HepG2 (cell line): ENCODE measurements at regions not wholly inside any gene's neighbourhood (a gene's known extent, or its start where the extent isn't known, plus 50 kb on each side); places are given as distances from the start of the nearest gene placed in this dataset.

Experiments used
- ATAC-seq: fragments of 200-7000 bp; cut with Tn5 transposase; 3 replicates; pipeline ENCODE4 v1.9.1; 2020; ENCODE audit warnings: mild to moderate bottlenecking, moderate library complexity
- BruUV-seq: library from RNA; stranded (reverse); fragments of 400-500 nt; replicated peaks from 2 replicates; lab custom pipeline; 2021; lab: Mats Ljungman, UMichigan
- CTCF ChIA-PET: fragments of 300-600 bp; formaldehyde crosslinking; extraction: SDS; loops from one replicate; lab custom pipeline; 2021; ENCODE audit warnings: low total read pairs, inconsistent platforms, low intra/inter-chr PET ratio; lab: Yijun Ruan, JAX
- POLR2A ChIA-PET: fragments of 350-600 bp; sonication (Branson Sonifier 250); formaldehyde crosslinking; loops from one replicate; lab custom pipeline; 2020; ENCODE audit warnings: antibody characterized with exemption, inconsistent platforms; lab: Yijun Ruan, JAX
- DNase-seq: peaks from one replicate; pipeline ENCODE4 v3.0.0-alpha.2; 2015; ENCODE audit warnings: low spot score
- FAIRE-seq: peaks from 3 replicates; lab custom pipeline; 2011; peaks lifted over from hg19 to GRCh38; lab: Jason Lieb, UNC
- H2AFZ ChIP-seq: one replicate; pipeline ENCODE4 v1.6.1; 2011; ENCODE audit warnings: low read length, inconsistent platforms
- H3K27ac ChIP-seq: fragments of 300-600 bp; 3 replicates; pipeline ENCODE4 v1.8.0; 2011; ENCODE audit warnings: mixed run types, mild to moderate bottlenecking, mixed read lengths, low read length, inconsistent platforms; ENCODE audit not compliant: insufficient read depth; ENCODE audit errors: extremely low read length
- H3K27me3 ChIP-seq, 2 experiments: fragments of 200-600 bp in 1 of 2; 2 replicates in 1 of 2; 3 replicates in 1 of 2; pipeline versions ENCODE4 v1.6.0 to v1.8.0; 2011; ENCODE audit warnings: low read length in 2 of 2, mild to moderate bottlenecking in 2 of 2, moderate library complexity in 2 of 2, inconsistent platforms in 1 of 2; ENCODE audit not compliant: insufficient read depth in 2 of 2, control insufficient read depth in 1 of 2
- H3K36me3 ChIP-seq, 2 experiments: fragments of 200-600 bp in 1 of 2; replicated peaks in 1 of 2; 2 replicates in 1 of 2; 3 replicates in 1 of 2; pipeline versions ENCODE4 v1.5.1 to v1.8.0; 2011; ENCODE audit warnings: low read length in 2 of 2, inconsistent platforms in 1 of 2; ENCODE audit not compliant: insufficient read depth in 2 of 2, control insufficient read depth in 1 of 2
- H3K4me1 ChIP-seq: 2 replicates; pipeline ENCODE4 v1.5.1; 2012; ENCODE audit warnings: low read length, inconsistent platforms; ENCODE audit not compliant: insufficient read depth
- H3K4me2 ChIP-seq: 2 replicates; pipeline ENCODE4 v1.6.0; 2011; ENCODE audit warnings: low read depth, low read length, inconsistent platforms
- H3K4me3 ChIP-seq, 3 experiments: fragments of 200-600 bp in 1 of 3; sonication (generic), shearing (Covaris generic) in 1 of 3; replicated peaks in 1 of 3; 2 replicates each; pipeline ENCODE4 v1.5.1; 2011 to 2016; ENCODE audit warnings: low read length in 3 of 3, inconsistent platforms in 2 of 3, low read depth in 2 of 3, mild to moderate bottlenecking in 2 of 3, control low read depth in 1 of 3, mixed read lengths in 1 of 3; ENCODE audit not compliant: insufficient read depth in 1 of 3
- H3K79me2 ChIP-seq: one replicate; pipeline ENCODE4 v1.6.1; 2011; ENCODE audit warnings: low read length, inconsistent platforms; ENCODE audit not compliant: insufficient read depth
- H3K9ac ChIP-seq: 2 replicates; pipeline ENCODE4 v1.6.0; 2011; ENCODE audit warnings: mild to moderate bottlenecking, low read depth, low read length, inconsistent platforms; ENCODE audit not compliant: insufficient read depth
- H3K9me3 ChIP-seq: 2 replicates; pipeline ENCODE4 v1.5.1; 2012; ENCODE audit warnings: mild to moderate bottlenecking, low read length
- H4K20me1 ChIP-seq: 2 replicates; pipeline ENCODE4 v1.6.0; 2011; ENCODE audit warnings: inconsistent platforms, mild to moderate bottlenecking, low read length, moderate library complexity; ENCODE audit not compliant: insufficient read depth
- EP300 ChIP-seq, 3 experiments: sonication (generic) in 1 of 3; formaldehyde crosslinking in 1 of 3; IDR thresholded peaks; 2 replicates each; pipeline versions ENCODE4 v1.5.1 to v1.6.1; 2011 to 2020; ENCODE audit warnings: low read depth in 2 of 3, low read length in 2 of 3, borderline replicate concordance in 1 of 3, improper control_type of control experiment in 1 of 3, mild to moderate bottlenecking in 1 of 3, missing genetic modification reagents in 1 of 3, moderate library complexity in 1 of 3
- JARID2 ChIP-seq: sonication (generic); formaldehyde crosslinking; IDR thresholded peaks from 2 replicates; pipeline ENCODE4 v1.8.1; 2023; ENCODE audit warnings: missing genetic modification reagents, inconsistent platforms; ENCODE audit not compliant: insufficient replicate concordance
- KAT8 ChIP-seq: IDR thresholded peaks from 2 replicates; pipeline ENCODE4 v1.6.1; 2016; ENCODE audit warnings: missing genetic modification reagents, missing compliant biosample characterization
- MYC ChIP-seq: sonication (generic); formaldehyde crosslinking; IDR thresholded peaks from 2 replicates; pipeline ENCODE4 v1.9.0; 2021; ENCODE audit warnings: missing genetic modification reagents, borderline replicate concordance
- MZF1 ChIP-seq: sonication (generic); formaldehyde crosslinking; IDR thresholded peaks from 2 replicates; pipeline ENCODE4 v1.8.1; 2023; ENCODE audit warnings: mild to moderate bottlenecking, missing genetic modification reagents, borderline replicate concordance
- NR1H2 ChIP-seq: sonication (generic); formaldehyde crosslinking; IDR thresholded peaks from 2 replicates; pipeline ENCODE4 v1.8.1; 2022; ENCODE audit warnings: low read depth, missing genetic modification reagents, borderline replicate concordance
- PAF1 ChIP-seq: IDR thresholded peaks from 2 replicates; pipeline ENCODE4 v1.6.1; 2016; ENCODE audit warnings: missing genetic modification reagents, missing compliant biosample characterization
- RBM22 ChIP-seq: fragments of 200-400 bp; formaldehyde crosslinking; optimal IDR thresholded peaks from 2 replicates; pipeline ENCODE3; 2017; ENCODE audit warnings: mild to moderate bottlenecking, low read length, moderate library complexity
- SMARCC2 ChIP-seq: fragments of 450-650 bp; IDR thresholded peaks from 2 replicates; pipeline ENCODE4 v1.6.1; 2017; ENCODE audit warnings: antibody characterized with exemption, mild to moderate bottlenecking
- SRSF9 ChIP-seq: fragments of 200-400 bp; formaldehyde crosslinking; IDR thresholded peaks from 2 replicates; pipeline ENCODE4 v1.6.1; 2018; ENCODE audit warnings: borderline replicate concordance, mild to moderate bottlenecking, low read depth, low read length; ENCODE audit not compliant: insufficient read depth, poor library complexity, severe bottlenecking
- ZNF468 ChIP-seq: sonication (generic); formaldehyde crosslinking; IDR thresholded peaks from 2 replicates; pipeline ENCODE4 v1.8.0; 2022; ENCODE audit warnings: mild to moderate bottlenecking, moderate library complexity, missing genetic modification reagents
- ZNF709 ChIP-seq: sonication (generic); formaldehyde crosslinking; IDR thresholded peaks from 2 replicates; pipeline ENCODE4 v1.5.0; 2020; ENCODE audit warnings: mild to moderate bottlenecking, missing genetic modification reagents
- ZNF800 ChIP-seq: sonication (generic); formaldehyde crosslinking; IDR thresholded peaks from 2 replicates; pipeline ENCODE4 v1.4.0; 2020; ENCODE audit warnings: missing genetic modification reagents
- WGBS: methylation state at CpG from one replicate; pipeline ENCODE4 v1.1.6; 2017; ENCODE audit warnings: low lambda C conversion rate; 5-methylcytosine and 5-hydroxymethylcytosine counted together
- in situ Hi-C: cut with HindIII; loops from 2 replicates; pipeline ENCODE4 v1.10.0; 2017; ENCODE audit warnings: low pct_unique_long_range_greater_than_20kb; ENCODE audit not compliant: extremely low pct_ligation_motif_present
- intact Hi-C: fragments of 100-400 bp; cut with micrococcal nuclease; formaldehyde crosslinking; loops from one replicate; pipeline ENCODE4 v1.10.0; 2022; ENCODE audit not compliant: unreplicated experiment
- TF ChIP-seq, protein P1 (sequence below): sonication (generic); formaldehyde crosslinking; IDR thresholded peaks from 2 replicates; pipeline ENCODE4 v1.4.0; 2020; ENCODE audit warnings: missing genetic modification reagents

- H3K36me3 ChIP-seq, result no peaks in the 10 kb centered on the region
- no peaks in the 10 kb centered on the region for H4K20me1 ChIP-seq
- no peak overlapping the region for H3K4me3 ChIP-seq
- WGBS, result 3% methylated on average over 2 of the region's 2 CpGs
- ChIA-PET CTCF (no interaction called here), POLR2A (no interaction called here)
- no peaks in the 10 kb centered on the region for H3K79me2 ChIP-seq
- DNase-seq, result no peak
- H3K4me1 ChIP-seq, result no peaks in the 10 kb centered on the region
- FAIRE-seq, result no peak
- intact Hi-C loops, result no loop called here
- H3K27me3 ChIP-seq, result peaks cover 0 to 34% of the 10 kb centered on the region in 2 experiments; a peak in 3 of 5 replicates
- TF ChIP-seq SRSF9 (no peak), KAT8 (CRISPR knock-in tag) (no peak), MZF1 (CRISPR knock-in tag) (no peak), MYC (CRISPR knock-in tag) (no peak), RBM22 (no peak), ZNF468 (no peak), NR1H2 (CRISPR knock-in tag) (no peak), SMARCC2 (no peak), ZNF709 (CRISPR knock-in tag) (no peak), PAF1 (CRISPR knock-in tag) (no peak), EP300 (IDR thresholded peaks at IDR 0.05; ENCODE audit: low read depth in 2 of 2, low read length in 2 of 2) (no peak), EP300 (CRISPR knock-in tag; IDR thresholded peaks at IDR 0.05; ENCODE audit: borderline replicate concordance) (no peak), ZNF800 (no peak), JARID2 (CRISPR knock-in tag) (no peak)
- TF ChIP-seq, protein P1, sequence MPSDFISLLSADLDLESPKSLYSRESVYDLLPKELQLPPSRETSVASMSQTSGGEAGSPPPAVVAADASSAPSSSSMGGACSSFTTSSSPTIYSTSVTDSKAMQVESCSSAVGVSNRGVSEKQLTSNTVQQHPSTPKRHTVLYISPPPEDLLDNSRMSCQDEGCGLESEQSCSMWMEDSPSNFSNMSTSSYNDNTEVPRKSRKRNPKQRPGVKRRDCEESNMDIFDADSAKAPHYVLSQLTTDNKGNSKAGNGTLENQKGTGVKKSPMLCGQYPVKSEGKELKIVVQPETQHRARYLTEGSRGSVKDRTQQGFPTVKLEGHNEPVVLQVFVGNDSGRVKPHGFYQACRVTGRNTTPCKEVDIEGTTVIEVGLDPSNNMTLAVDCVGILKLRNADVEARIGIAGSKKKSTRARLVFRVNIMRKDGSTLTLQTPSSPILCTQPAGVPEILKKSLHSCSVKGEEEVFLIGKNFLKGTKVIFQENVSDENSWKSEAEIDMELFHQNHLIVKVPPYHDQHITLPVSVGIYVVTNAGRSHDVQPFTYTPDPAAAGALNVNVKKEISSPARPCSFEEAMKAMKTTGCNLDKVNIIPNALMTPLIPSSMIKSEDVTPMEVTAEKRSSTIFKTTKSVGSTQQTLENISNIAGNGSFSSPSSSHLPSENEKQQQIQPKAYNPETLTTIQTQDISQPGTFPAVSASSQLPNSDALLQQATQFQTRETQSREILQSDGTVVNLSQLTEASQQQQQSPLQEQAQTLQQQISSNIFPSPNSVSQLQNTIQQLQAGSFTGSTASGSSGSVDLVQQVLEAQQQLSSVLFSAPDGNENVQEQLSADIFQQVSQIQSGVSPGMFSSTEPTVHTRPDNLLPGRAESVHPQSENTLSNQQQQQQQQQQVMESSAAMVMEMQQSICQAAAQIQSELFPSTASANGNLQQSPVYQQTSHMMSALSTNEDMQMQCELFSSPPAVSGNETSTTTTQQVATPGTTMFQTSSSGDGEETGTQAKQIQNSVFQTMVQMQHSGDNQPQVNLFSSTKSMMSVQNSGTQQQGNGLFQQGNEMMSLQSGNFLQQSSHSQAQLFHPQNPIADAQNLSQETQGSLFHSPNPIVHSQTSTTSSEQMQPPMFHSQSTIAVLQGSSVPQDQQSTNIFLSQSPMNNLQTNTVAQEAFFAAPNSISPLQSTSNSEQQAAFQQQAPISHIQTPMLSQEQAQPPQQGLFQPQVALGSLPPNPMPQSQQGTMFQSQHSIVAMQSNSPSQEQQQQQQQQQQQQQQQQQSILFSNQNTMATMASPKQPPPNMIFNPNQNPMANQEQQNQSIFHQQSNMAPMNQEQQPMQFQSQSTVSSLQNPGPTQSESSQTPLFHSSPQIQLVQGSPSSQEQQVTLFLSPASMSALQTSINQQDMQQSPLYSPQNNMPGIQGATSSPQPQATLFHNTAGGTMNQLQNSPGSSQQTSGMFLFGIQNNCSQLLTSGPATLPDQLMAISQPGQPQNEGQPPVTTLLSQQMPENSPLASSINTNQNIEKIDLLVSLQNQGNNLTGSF, result no peak
- BruUV-seq, result no TSS peak
- no peak overlapping the region for H2AFZ ChIP-seq
- ATAC-seq, result no peak
- no peak overlapping the region for H3K4me2 ChIP-seq
- H3K27ac ChIP-seq, result no peak overlapping the region
- in situ Hi-C loops, result no loop called here
- H3K9ac ChIP-seq, result no peak overlapping the region
- no peaks in the 10 kb centered on the region for H3K9me3 ChIP-seq
These were observed 130.0 kb upstream of the EEPD1 start for GRCh38 chr7:36023033-36023560.
